Fibroblast of lung (primary cell): ENCODE measurements at regions not wholly inside any gene's neighbourhood (a gene's known extent, or its start where the extent isn't known, plus 50 kb on each side); places are given as distances from the start of the nearest gene placed in this dataset.

Experiments
- DNase-seq, 2 donors: peaks; one replicate each; pipeline versions ENCODE4 v3.0.0 to v3.0.0-alpha.2; 2010; ENCODE audit warnings: low read depth in 2 of 2
- H2AFZ ChIP-seq: 2 replicates; pipeline ENCODE4 v1.5.1; 2012; ENCODE audit warnings: low read length, control low read depth, inconsistent platforms
- H3K27ac ChIP-seq: 2 replicates; pipeline ENCODE4 v1.5.1; 2011; ENCODE audit warnings: low read length, control low read depth; ENCODE audit not compliant: insufficient read depth
- H3K27me3 ChIP-seq: 2 replicates; pipeline ENCODE4 v1.5.1; 2011; ENCODE audit warnings: mild to moderate bottlenecking, low read length; ENCODE audit not compliant: control insufficient read depth, insufficient read depth
- H3K36me3 ChIP-seq: 2 replicates; pipeline ENCODE4 v1.5.1; 2011; ENCODE audit warnings: low read length; ENCODE audit not compliant: control insufficient read depth, insufficient read depth
- H3K4me1 ChIP-seq: 2 replicates; pipeline ENCODE4 v1.5.1; 2011; ENCODE audit warnings: low read length; ENCODE audit not compliant: control insufficient read depth, insufficient read depth; ENCODE audit errors: extremely low read depth
- H3K4me2 ChIP-seq: 2 replicates; pipeline ENCODE4 v1.5.1; 2011; ENCODE audit warnings: low read length, control low read depth; ENCODE audit not compliant: insufficient read depth; ENCODE audit errors: extremely low read depth
- H3K4me3 ChIP-seq, 4 experiments: fragments of 200-600 bp in 1 of 4; sonication (generic) in 1 of 4; replicated peaks in 1 of 4; 2 replicates each; pipeline ENCODE4 v1.5.1; 2011 to 2016; ENCODE audit warnings: low read length in 4 of 4, low read depth in 3 of 4, mild to moderate bottlenecking in 3 of 4, control low read depth in 2 of 4, inconsistent platforms in 1 of 4, mixed read lengths in 1 of 4; ENCODE audit not compliant: insufficient read depth in 1 of 4; ENCODE audit errors: control extremely low read depth in 1 of 4
- H3K79me2 ChIP-seq: 2 replicates; pipeline ENCODE4 v1.5.1; 2012; ENCODE audit warnings: mild to moderate bottlenecking, low read length, inconsistent platforms; ENCODE audit not compliant: control insufficient read depth, insufficient read depth
- H3K9ac ChIP-seq: 2 replicates; pipeline ENCODE4 v1.5.1; 2011; ENCODE audit warnings: mild to moderate bottlenecking, low read length, control low read depth; ENCODE audit not compliant: insufficient read depth
- H3K9me3 ChIP-seq: 2 replicates; pipeline ENCODE4 v1.5.1; 2012; ENCODE audit warnings: low read depth, low read length; ENCODE audit not compliant: control insufficient read depth, insufficient read depth
- H4K20me1 ChIP-seq: 2 replicates; pipeline ENCODE4 v1.5.1; 2011; ENCODE audit warnings: low read length; ENCODE audit not compliant: control insufficient read depth, insufficient read depth; ENCODE audit errors: extremely low read depth
- CTCF ChIP-seq, 2 donors: IDR thresholded peaks in 1 of 2; conservative IDR thresholded peaks in 1 of 2; 1 replicate in 1 of 2; 2 replicates in 1 of 2; pipeline ENCODE4 v1.5.1; 2011 to 2012; ENCODE audit warnings: low read length in 2 of 2, control low read depth in 1 of 2, inconsistent platforms in 1 of 2, low read depth in 1 of 2, mild to moderate bottlenecking in 1 of 2
- EZH2 ChIP-seq: IDR thresholded peaks from 2 replicates; pipeline ENCODE4 v1.5.1; 2012; ENCODE audit warnings: low read length, control low read depth, mild to moderate bottlenecking; ENCODE audit errors: missing control alignments

GRCh38 chr13:26476111-26476781 lies 81.2 kb upstream of the WASF3 start:
- TF ChIP-seq EZH2 (no peak), CTCF (conservative IDR thresholded peaks at IDR 0.05 in 1 of 2, IDR thresholded peaks at IDR 0.05 in 1 of 2; ENCODE audit: low read depth in 1 of 2, low read length in 2 of 2) (no peak)
- Histone ChIP-seq H3K27ac (no peak overlapping the region), H4K20me1 (no peaks in the 10 kb centered on the region), H3K4me2 (peak overlapping the region; percentile 68), H3K79me2 (no peaks in the 10 kb centered on the region), H3K36me3 (no peaks in the 10 kb centered on the region), H3K9ac (no peak overlapping the region), H3K9me3 (no peaks in the 10 kb centered on the region), H2AFZ (peak overlapping the region; percentile 64), H3K27me3 (no peaks in the 10 kb centered on the region), H3K4me3 (peak overlapping the region in 2 of 4 experiments; percentile 19 to 30), H3K4me1 (no peaks in the 10 kb centered on the region)
- DNase-seq, result peak; percentile 14 to 61

GRCh38 chr13:26476782-26477142 lies 80.7 kb upstream of the WASF3 start:
- TF ChIP-seq EZH2, result no peak
- TF ChIP-seq CTCF (conservative IDR thresholded peaks at IDR 0.05 in 1 of 2, IDR thresholded peaks at IDR 0.05 in 1 of 2; ENCODE audit: low read depth in 1 of 2, low read length in 2 of 2), result no peak
- Histone ChIP-seq H3K9ac (no peak overlapping the region), H3K27me3 (no peaks in the 10 kb centered on the region), H2AFZ (peak overlapping the region; percentile 64), H3K36me3 (no peaks in the 10 kb centered on the region), H3K4me3 (no peak overlapping the region), H3K9me3 (no peaks in the 10 kb centered on the region), H3K27ac (no peak overlapping the region), H4K20me1 (no peaks in the 10 kb centered on the region), H3K79me2 (no peaks in the 10 kb centered on the region), H3K4me2 (peak overlapping the region; percentile 68), H3K4me1 (no peaks in the 10 kb centered on the region)
- no peak for DNase-seq

GRCh38 chr13:26477681-26478080 lies 79.8 kb upstream of the WASF3 start:
- H3K4me3 ChIP-seq, result no peak overlapping the region
- H4K20me1 ChIP-seq, result no peaks in the 10 kb centered on the region
- TF ChIP-seq CTCF (conservative IDR thresholded peaks at IDR 0.05 in 1 of 2, IDR thresholded peaks at IDR 0.05 in 1 of 2; ENCODE audit: low read depth in 1 of 2, low read length in 2 of 2), result no peak
- no peak for TF ChIP-seq EZH2
- no peak overlapping the region for H3K27ac ChIP-seq
- no peak for DNase-seq
- H3K4me1 ChIP-seq, result no peaks in the 10 kb centered on the region
- H3K27me3 ChIP-seq, result no peaks in the 10 kb centered on the region
- no peak overlapping the region for H3K4me2 ChIP-seq
- H3K36me3 ChIP-seq, result no peaks in the 10 kb centered on the region
- H3K79me2 ChIP-seq, result no peaks in the 10 kb centered on the region
- H2AFZ ChIP-seq, result no peak overlapping the region
- no peak overlapping the region for H3K9ac ChIP-seq
- no peaks in the 10 kb centered on the region for H3K9me3 ChIP-seq
